Psoas muscle (tissue), 7 donors: ENCODE measurements at regions not wholly inside any gene's neighbourhood (a gene's known extent, or its start where the extent isn't known, plus 50 kb on each side); places are given as distances from the start of the nearest gene placed in this dataset.
A peak's percentile ranks its signal among the peaks of the same experiment; 100 is the strongest.
"Not testable (repeated sequence)": the region's sequence is repeated elsewhere in the genome, so short reads cannot be mapped to it uniquely, and the experiment has no call there.

ENCODE experiments used
- ATAC-seq, 4 donors: fragments of 200-7000 bp; cut with Tn5 transposase; one replicate each; pipeline ENCODE4 v1.9.1; 2020; ENCODE audit warnings: moderate library complexity in 3 of 4, mild to moderate bottlenecking in 2 of 4
- DNase-seq, 2 donors: peaks; one replicate each; pipeline ENCODE4 v3.0.0-alpha.2; 2020
- H3K27ac ChIP-seq: fragments of 200-600 bp; one replicate; pipeline ENCODE4 v1.8.0; 2022
- H3K27me3 ChIP-seq, 3 donors: fragments of 200-600 bp in 1 of 3; one replicate each; pipeline versions ENCODE4 v1.6.1 to v1.8.0; 2013 to 2022; ENCODE audit warnings: low read length in 2 of 3, mild to moderate bottlenecking in 2 of 3, moderate library complexity in 1 of 3; ENCODE audit not compliant: insufficient read depth in 3 of 3
- H3K36me3 ChIP-seq, 2 donors: fragments of 200-600 bp in 1 of 2; one replicate each; pipeline versions ENCODE4 v1.6.1 to v1.8.0; 2013 to 2022; ENCODE audit warnings: low read depth in 1 of 2, mild to moderate bottlenecking in 1 of 2, moderate library complexity in 1 of 2; ENCODE audit not compliant: insufficient read depth in 1 of 2
- H3K4me1 ChIP-seq: fragments of 200-600 bp; one replicate; pipeline ENCODE4 v1.8.0; 2022
- H3K4me3 ChIP-seq: fragments of 200-600 bp; one replicate; pipeline ENCODE4 v1.8.0; 2022; ENCODE audit warnings: mild to moderate bottlenecking
- H3K9me3 ChIP-seq: fragments of 200-600 bp; one replicate; pipeline ENCODE4 v1.8.0; 2022
- WGBS, 3 donors: extraction: QIAGEN DNeasy Blood & Tissue Kit; methylation state at CpG; one replicate each; pipeline versions ENCODE4 v1.1.6 to v1.1.7; 2013; 5-methylcytosine and 5-hydroxymethylcytosine counted together
- intact Hi-C, 2 donors: fragments of 100-400 bp; cut with DNase I; formaldehyde crosslinking; loops; one replicate each; pipeline versions ENCODE4 v1.11.0 to v1.14.2; 2022
- TF ChIP-seq, protein P1 (sequence below): fragments of 200-600 bp; IDR thresholded peaks from one replicate; pipeline ENCODE4 v1.8.0; 2022; ENCODE audit warnings: antibody characterized with exemption
- donor health status: healthy with polysubstance abuse.
- donor health status: DM: no; HTN: no; CAD: no; lungs with moderate emphysema.
- donor health status: Bipolar disorder and iron deficiency.
- donor health status: healthy.
- donor health status: DM: yes; HTN: yes; CAD: no.
- donor health status: DM: no; HTN: no; CAD: no.
- donor health status: DM: yes; HTN: yes; CAD: no.

GRCh38 chr2:11899264-11899818 is 152.9 kb downstream of the LPIN1 start:
- H3K27ac ChIP-seq: no peak overlapping the region
- no peaks in the 10 kb centered on the region for H3K9me3 ChIP-seq
- DNase-seq (no peak), ATAC-seq (peak in 2 of 4 donors; percentile 38 to 49)
- H3K27me3 ChIP-seq: no peaks in the 10 kb centered on the region
- H3K36me3 ChIP-seq: no peaks in the 10 kb centered on the region
- TF ChIP-seq, protein P1, sequence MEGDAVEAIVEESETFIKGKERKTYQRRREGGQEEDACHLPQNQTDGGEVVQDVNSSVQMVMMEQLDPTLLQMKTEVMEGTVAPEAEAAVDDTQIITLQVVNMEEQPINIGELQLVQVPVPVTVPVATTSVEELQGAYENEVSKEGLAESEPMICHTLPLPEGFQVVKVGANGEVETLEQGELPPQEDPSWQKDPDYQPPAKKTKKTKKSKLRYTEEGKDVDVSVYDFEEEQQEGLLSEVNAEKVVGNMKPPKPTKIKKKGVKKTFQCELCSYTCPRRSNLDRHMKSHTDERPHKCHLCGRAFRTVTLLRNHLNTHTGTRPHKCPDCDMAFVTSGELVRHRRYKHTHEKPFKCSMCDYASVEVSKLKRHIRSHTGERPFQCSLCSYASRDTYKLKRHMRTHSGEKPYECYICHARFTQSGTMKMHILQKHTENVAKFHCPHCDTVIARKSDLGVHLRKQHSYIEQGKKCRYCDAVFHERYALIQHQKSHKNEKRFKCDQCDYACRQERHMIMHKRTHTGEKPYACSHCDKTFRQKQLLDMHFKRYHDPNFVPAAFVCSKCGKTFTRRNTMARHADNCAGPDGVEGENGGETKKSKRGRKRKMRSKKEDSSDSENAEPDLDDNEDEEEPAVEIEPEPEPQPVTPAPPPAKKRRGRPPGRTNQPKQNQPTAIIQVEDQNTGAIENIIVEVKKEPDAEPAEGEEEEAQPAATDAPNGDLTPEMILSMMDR: no peak
- H3K4me3 ChIP-seq: no peak overlapping the region
- intact Hi-C loops: no loop called here
- H3K4me1 ChIP-seq: no peaks in the 10 kb centered on the region
- 63 to 78% (median 72%) methylated on average over 7 of the region's 7 CpGs for WGBS, 3 donors

DNA sequence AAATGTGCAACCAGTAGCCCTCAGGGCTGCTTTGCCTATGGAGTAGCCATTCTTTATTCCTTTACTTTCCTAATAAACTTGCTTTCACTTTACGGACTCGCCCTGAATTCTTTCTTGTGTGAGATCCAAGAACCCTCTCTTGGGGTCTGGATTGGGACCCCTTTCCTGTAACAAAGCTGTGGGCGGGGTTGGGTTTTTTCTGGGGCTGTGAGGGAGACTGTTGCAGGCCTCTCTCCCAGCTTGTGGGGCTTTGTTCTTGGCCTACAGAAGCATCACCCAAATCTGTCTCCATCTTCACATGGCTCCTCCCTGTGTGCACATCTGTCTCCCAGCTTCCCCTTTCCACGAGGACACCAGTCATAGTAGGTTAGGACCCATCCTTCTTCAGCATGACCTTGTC is 154.5 kb downstream of the LPIN1 start:
- H3K9me3 ChIP-seq, H3K27ac ChIP-seq, H3K4me1 ChIP-seq, ATAC-seq, H3K36me3 ChIP-seq, H3K27me3 ChIP-seq, DNase-seq, H3K4me3 ChIP-seq, intact Hi-C loops: not testable (repeated sequence)
- 78 to 83% (median 81%) methylated on average over 4 of the region's 4 CpGs for WGBS, 3 donors

DNA sequence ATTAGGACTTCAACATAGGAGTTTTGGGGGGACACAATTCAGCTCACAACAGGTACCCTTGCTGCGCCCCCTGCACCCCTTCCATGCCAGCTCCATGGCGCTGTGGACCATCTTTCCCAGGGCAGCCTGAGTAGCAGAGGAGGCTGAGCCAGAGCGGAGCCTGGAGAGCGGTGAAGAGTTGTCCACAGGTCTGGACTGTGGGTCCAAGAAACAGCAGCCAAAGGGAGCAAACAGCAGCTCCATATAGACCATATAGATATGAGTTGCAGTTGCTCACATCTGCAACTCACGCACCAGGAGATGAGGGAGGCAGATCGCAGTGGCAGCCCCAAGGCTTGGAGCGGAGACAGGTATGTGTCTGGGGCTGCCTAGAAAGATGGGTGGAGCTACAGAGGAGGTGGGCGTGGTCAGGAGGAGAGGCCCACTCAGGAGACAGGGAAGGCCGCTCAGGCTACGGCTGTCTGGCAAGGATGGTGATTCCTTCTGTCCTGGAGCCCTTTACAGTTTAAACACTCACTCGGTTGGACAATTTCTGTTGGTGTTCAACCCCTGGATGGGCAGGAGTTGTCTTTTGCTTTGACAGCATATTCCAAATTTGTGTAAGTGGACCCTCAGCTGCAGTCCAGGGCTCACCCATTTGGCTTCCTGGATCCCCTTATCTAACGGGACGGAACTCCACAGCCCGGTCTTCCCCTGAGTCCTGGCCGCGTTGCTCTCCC is 155.1 kb downstream of the LPIN1 start:
- DNase-seq (no peak), ATAC-seq (no peak)
- H3K27ac ChIP-seq: no peak overlapping the region
- 94 to 96% (median 96%) methylated on average over 16 of the region's 16 CpGs for WGBS, 3 donors
- H3K36me3 ChIP-seq: no peaks in the 10 kb centered on the region
- no peaks in the 10 kb centered on the region for H3K4me1 ChIP-seq
- no peaks in the 10 kb centered on the region for H3K9me3 ChIP-seq
- TF ChIP-seq, protein P1: no peak
- no peak overlapping the region for H3K4me3 ChIP-seq
- intact Hi-C loops: no loop called here
- H3K27me3 ChIP-seq: no peaks in the 10 kb centered on the region

GRCh38 chr2:11903085-11903606 is 156.7 kb downstream of the LPIN1 start:
- H3K27ac ChIP-seq: no peak overlapping the region
- no peaks in the 10 kb centered on the region for H3K9me3 ChIP-seq
- H3K36me3 ChIP-seq: no peaks in the 10 kb centered on the region
- intact Hi-C loops: no loop called here
- WGBS, 3 donors: 79 to 95% (median 83%) methylated on average over 4 of the region's 4 CpGs
- DNase-seq (no peak), ATAC-seq (no peak)
- H3K27me3 ChIP-seq: no peaks in the 10 kb centered on the region
- H3K4me3 ChIP-seq: no peak overlapping the region
- TF ChIP-seq, protein P1: no peak
- no peaks in the 10 kb centered on the region for H3K4me1 ChIP-seq

- DNase-seq (no peak), ATAC-seq (no peak)
- Histone ChIP-seq H3K36me3 (no peaks in the 10 kb centered on the region), H3K9me3 (no peaks in the 10 kb centered on the region), H3K4me1 (no peaks in the 10 kb centered on the region), H3K27me3 (no peaks in the 10 kb centered on the region), H3K27ac (no peak overlapping the region), H3K4me3 (no peak overlapping the region)
- TF ChIP-seq, protein P1: no peak
- intact Hi-C loops: no loop called here
- WGBS, 3 donors: 82 to 85% (median 82%) methylated on average over 5 of the region's 5 CpGs
Observed at GRCh38 chr2:11904029-11904428, 157.6 kb downstream of the LPIN1 start.
